T47D (cell line): ENCODE measurements at regions not wholly inside any gene's neighbourhood (a gene's known extent, or its start where the extent isn't known, plus 50 kb on each side); places are given as distances from the start of the nearest gene placed in this dataset.

ENCODE experiments used
- DNase-seq, 2 experiments: peaks; one replicate each; pipeline versions ENCODE4 v3.0.0 to v3.0.0-alpha.2; 2011 to 2012; ENCODE audit warnings: low read depth in 1 of 2, low spot score in 1 of 2
- JUND ChIP-seq: IDR thresholded peaks from 2 replicates; pipeline ENCODE4 v1.6.1; 2012; ENCODE audit warnings: low read depth
- in situ Hi-C: cut with HindIII; loops from 2 replicates; pipeline ENCODE4 v1.10.0; 2016; ENCODE audit warnings: low sequenced_read_pairs, low pct_unique_long_range_greater_than_20kb

DNA sequence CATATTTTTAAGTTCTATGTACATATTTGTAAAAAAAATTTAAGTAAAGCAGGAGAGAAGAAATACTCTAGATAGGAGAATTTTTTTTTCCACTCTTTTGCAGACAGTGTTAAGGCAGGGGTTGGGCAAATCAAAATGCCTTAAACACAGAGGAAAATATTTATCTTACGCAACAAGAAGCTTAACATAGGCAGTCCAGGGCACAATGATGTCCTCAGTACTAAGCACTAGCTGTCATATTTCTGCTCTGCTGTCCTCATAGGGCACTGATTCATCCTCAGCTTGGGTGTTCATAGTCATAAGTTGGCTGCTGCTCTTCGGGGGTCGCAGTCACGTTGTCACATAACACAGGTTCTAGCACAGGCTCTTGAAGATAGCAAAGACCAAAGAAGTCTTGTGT, 247.4 kb downstream of the PTBP2 start:
- in situ Hi-C loops, result no loop called here
- DNase-seq, result no peak
- TF ChIP-seq JUND, result no peak

DNA sequence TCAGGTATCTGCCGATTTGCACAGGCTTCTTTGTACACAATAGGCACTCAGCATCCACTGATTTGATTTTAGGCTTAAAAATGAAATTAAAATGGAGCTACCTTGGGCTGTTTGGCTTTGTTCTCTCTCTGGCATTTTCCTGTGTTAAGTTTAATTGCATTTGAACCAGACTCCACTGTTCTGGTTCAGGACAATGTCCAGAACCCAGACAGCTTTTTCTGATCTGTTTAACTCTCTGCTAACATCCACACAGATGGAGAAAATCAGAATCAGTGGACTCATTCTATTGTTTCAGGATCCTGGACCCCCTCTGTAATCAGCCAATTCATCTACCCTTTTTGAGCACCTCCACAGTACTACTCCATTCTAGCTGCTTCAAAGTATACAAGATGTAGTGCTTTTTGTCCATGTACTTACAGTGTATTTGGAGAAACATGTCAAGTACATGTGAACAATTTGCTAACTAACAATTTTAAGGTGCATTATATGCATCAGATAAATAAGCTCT, 248.1 kb downstream of the PTBP2 start:
- in situ Hi-C loops, result no loop called here
- no peak for TF ChIP-seq JUND
- no peak for DNase-seq

DNA sequence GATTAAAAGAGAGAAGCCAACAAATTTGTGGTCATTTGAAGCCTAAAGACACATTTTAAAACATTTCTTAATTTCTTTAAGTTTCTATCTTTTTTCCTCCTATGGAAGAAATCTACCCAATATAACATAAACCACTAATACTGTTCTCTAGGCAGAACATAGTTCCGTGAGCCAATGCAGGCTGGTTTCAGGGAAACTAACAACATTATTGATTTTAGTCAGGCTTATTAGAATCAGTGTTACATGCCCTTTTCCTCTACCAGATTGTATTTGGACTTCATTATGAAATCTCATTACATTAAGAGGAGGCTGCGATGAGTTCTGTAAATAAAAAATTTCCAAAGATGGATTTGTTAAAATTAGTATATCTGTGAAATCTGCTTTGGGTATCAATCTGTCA, 249.9 kb downstream of the PTBP2 start:
- TF ChIP-seq JUND, result no peak
- in situ Hi-C loops, result no loop called here
- DNase-seq, result no peak

DNA sequence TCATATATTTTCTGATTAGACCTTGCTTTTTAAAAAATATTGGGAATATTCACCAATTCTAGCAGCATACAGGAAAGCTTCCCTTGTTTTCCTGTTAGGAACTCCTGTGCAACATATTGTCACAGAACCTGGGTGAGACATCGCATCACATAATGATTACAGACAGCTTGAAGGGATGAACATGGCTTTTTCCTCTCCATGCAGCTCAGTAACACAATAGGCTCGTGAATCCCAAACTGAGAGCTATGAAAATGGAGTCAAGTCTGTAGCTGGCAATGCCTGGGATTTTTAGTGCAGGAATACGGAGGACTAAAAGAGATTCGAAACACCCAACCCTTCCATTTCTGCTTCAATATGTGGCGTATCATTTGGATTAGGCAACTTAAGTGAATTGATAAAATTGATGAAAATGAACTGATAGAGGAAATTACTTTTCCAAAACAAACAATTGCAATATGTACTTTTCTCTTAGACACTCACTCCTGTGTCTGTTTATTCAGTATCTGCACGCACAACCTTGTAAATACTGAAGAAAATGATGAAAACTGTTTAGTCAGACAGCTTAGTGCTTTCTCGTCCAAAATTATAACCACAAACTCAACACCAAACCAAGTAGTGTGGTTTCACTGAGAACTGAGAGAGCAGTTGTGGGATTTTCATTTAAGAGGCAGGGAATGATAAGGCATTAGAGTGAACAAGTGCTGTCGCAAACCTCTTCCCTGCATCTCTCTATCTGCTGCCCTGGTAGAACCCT, 250.4 kb downstream of the PTBP2 start:
- in situ Hi-C loops, result no loop called here
- no peak for TF ChIP-seq JUND
- no peak for DNase-seq

DNA sequence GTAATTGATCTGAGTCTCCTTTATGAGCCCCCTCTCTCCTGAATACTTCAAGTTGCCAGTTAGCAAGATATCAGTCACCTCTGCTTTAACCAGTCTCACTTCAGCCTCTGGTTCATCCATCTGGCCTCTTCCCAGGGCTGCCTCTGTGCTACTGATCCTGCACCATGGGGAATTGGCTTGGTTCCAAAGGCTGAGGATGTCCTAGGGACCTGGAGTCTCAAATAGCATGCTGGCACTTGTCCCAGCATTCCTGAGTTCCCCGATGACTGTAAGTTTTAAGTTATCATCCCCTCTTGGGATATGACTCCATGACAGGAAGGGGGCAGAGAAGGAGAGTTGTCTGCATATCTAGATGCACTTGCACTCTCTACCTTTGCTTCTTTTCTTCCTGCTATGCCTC, 252.0 kb downstream of the PTBP2 start:
- in situ Hi-C loops, result no loop called here
- no peak for DNase-seq
- TF ChIP-seq JUND, result no peak

DNA sequence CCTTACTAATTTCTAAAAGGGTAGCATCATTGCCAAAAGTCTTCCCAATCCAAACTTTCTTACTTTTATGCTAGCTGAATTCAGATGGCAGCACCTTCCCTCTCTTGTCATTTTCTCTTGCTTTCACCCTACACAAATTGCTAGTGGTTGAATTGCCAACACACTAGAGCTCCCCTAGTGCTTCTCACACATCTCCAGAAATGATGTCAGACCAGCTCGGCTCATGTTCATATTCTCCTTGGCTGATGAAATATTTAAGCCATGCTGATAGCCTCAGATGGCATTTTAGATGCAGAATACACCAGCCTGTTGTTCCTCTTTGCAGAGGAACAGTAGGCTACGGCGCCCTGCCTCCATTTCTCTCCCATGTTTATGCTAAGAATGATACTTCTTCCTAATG, 256.9 kb downstream of the PTBP2 start:
- DNase-seq, result no peak
- TF ChIP-seq JUND, result no peak
- in situ Hi-C loops, result no loop called here

DNA sequence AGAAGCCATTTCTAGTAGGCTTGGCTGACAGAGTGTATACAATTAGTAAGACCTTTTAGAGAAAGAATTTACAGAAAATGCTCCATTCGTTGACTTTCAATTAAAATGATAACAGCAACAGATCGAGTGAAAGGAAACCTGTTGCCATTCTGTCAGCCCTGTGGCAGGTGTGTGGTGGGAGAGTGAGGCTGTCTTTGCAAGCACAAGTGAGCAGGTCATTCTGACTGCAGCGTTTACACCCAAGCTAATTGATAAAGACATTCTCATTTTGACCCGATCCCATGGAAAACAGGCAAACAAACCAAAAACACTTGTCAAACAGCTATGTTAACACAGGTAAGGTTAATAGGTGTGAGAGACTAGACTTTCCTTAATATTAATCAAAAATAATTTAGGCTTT, 257.3 kb downstream of the PTBP2 start:
- DNase-seq, result no peak
- in situ Hi-C loops, result no loop called here
- TF ChIP-seq JUND, result no peak

DNA sequence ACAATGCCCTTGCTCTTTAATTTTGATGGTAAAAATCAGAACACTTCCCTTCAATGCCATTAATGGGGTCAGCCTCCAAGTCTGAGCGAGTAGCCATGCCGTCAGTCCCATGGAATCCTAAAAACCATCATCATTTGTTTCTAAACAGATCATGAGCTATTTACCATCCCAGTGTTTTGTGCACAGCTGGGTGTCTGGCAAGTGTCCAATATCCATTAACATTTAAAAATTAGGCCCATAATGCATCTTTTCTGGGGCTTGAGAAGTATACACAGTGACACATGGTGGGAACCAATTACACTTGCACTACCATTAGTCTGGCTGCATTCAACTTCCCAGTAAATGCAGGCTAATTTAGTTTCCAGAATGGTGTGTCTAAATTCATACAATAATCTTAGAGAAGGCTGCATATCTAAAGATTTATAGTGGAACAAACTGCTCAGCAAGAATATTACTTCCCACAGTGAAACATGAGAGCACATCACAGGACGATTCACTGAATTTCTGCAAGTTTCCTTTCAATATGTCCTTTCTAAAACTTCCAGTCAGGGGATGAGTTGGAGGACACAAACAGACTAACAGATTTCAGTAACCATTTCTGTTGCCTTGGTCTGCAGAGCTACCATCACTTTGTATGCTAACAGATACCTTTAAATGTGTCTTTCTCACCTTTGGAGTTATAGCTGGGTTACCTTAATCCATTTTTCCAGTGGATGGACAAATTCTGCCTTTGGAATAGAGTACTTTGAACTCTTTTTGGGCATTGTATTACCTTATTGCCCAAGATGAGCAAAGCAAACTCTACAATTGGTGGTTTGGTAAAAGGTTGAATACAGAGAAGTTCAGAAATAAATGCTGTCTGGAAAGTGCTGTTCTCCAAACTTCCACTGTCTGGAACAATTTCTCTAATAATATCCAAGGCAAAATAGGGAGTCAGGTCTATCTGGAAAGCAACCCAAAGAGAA, 258.0 kb downstream of the PTBP2 start:
- no peak for DNase-seq
- in situ Hi-C loops, result no loop called here

DNA sequence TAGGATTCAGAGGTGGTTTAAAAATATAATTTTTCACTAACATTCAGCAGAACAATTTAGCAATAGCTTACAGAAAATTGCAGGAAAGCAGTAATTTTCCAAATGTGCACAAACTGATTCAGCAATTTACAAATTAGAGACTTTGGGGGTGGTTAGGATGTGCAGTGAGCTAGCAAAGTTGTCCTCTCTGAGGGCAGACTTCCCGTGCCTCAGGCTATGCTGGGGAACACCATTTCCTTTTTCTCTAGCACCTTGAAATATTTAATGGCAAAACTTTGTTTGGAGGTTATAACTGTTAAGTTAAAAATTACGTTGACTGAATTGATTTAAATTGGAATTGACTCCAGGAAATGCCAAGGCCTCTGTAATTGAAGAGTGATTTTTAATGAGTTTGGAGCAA, 258.9 kb downstream of the PTBP2 start:
- in situ Hi-C loops, result no loop called here
- TF ChIP-seq JUND, result no peak
- DNase-seq, result no peak

More for the DNA sequence above, 258.0 kb downstream of the PTBP2 start:
- TF ChIP-seq JUND, result no peak

DNA sequence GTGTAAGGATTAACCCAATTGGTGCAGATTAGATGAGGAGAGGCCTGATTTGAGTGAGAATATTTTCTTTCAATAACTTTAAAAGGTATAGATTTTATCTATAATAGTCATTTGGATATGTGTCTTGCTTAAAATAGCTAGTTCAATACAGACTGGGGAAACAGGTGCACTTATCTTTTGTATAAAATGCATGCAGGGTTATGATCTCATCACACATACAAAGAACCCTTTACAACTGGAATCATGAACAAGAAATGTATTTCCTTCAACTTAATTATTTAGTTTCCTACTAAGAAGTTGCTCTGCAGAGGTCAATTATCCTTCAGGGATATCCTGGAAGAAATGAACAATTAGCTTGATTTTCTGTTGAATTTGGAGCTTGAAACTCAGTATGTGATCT, 259.6 kb downstream of the PTBP2 start:
- DNase-seq, result no peak
- TF ChIP-seq JUND, result no peak
- in situ Hi-C loops, result no loop called here

DNA sequence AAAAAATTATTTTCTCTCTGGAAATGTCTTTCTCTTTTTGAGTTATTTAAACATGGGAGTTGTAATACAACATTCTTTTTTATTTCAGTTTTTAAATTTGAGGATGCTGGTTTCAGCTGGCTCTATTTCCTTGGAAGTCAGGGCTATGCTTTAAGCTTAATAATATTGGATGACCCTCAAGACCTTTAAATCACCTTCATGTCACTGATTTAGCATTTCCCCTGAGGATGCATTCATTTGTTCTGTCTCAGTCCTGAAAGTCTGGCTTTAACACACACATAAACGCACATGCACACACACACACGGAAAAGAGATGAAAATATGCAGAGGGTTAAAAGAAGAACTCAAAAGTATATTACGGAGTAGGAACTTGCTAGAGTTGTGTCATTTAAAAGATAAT, 260.5 kb downstream of the PTBP2 start:
- in situ Hi-C loops, result no loop called here
- no peak for TF ChIP-seq JUND
- DNase-seq, result no peak

DNA sequence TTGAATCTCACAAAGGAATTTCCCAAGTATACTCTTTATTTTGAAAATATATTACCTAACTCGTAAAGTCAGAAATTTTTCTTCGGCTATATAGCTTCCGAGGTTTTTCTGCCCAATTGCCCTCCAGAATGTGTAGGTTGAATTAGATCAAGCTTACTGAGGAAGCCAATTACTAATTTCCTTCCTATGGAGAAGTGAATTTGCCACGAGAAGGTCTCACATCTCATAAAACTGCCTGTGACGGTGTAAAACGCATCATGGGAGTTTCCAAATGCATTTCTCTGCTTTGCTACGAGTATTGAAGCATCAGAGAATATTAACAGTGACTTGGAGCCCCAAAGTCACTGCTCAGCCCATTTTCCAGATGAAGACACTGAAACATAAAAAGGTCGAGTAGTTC, 262.3 kb downstream of the PTBP2 start:
- no peak for DNase-seq
- in situ Hi-C loops, result no loop called here
- no peak for TF ChIP-seq JUND

DNA sequence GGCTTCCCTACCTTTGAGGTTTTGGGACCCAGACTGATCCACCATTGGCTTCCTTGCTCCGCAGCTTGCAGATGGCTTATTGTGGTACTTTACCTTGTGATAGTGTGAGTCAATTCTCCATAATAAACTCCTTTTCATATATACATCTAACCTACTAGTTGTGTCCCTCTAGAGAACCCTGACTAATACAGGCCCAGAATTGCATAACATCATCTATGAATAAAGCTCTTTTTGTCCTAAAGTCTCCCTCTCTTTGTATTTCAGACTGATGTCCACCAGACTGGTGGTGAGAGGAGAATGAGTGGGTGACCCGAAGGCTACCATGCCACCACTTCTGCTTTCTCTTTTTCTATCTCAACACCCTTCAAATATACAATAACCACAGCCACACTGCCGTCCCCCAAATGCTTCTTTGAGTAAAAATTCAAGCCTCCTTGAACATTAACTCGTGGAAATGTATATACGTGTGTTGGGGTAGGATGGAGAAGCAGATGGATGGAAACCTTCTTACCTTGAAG, 265.7 kb downstream of the PTBP2 start:
- DNase-seq, result no peak
- TF ChIP-seq JUND, result no peak
- in situ Hi-C loops, result no loop called here
